HEK293T (cell line): ENCODE measurements at regions not wholly inside any gene's neighbourhood (a gene's known extent, or its start where the extent isn't known, plus 50 kb on each side); places are given as distances from the start of the nearest gene placed in this dataset.
"Not testable (repeated sequence)": the region's sequence is repeated elsewhere in the genome, so short reads cannot be mapped to it uniquely, and the experiment has no call there.

ENCODE experiments used
- CTCF ChIA-PET: fragments of 350-600 bp; formaldehyde crosslinking; extraction: SDS; loops from one replicate; lab custom pipeline; 2021; ENCODE audit warnings: antibody characterized with exemption, inconsistent platforms; lab: Yijun Ruan, JAX
- POLR2A ChIA-PET: fragments of 350-600 bp; formaldehyde crosslinking; extraction: SDS; loops from one replicate; lab custom pipeline; 2020; ENCODE audit warnings: antibody characterized with exemption, inconsistent platforms; lab: Yijun Ruan, JAX
- DNase-seq: peaks from one replicate; pipeline ENCODE4 v3.0.0; 2012; ENCODE audit warnings: mixed read lengths; ENCODE audit errors: extremely low spot score
- ARNT ChIP-seq: fragments of 450-650 bp; IDR thresholded peaks from 2 replicates; pipeline ENCODE4 v1.6.1; 2017; ENCODE audit warnings: mild to moderate bottlenecking
- BHLHE40 ChIP-seq: fragments of 450-650 bp; IDR thresholded peaks from 2 replicates; pipeline ENCODE4 v1.6.1; 2016; ENCODE audit warnings: mild to moderate bottlenecking, moderate library complexity, borderline replicate concordance
- CTBP1 ChIP-seq: fragments of 450-650 bp; IDR thresholded peaks from 2 replicates; pipeline ENCODE4 v1.6.1; 2016; ENCODE audit warnings: borderline replicate concordance
- ELF4 ChIP-seq: fragments of 450-650 bp; IDR thresholded peaks from 2 replicates; pipeline ENCODE4 v1.6.1; 2017; ENCODE audit warnings: antibody characterized with exemption
- FOXA1 ChIP-seq: fragments of 450-650 bp; IDR thresholded peaks from 2 replicates; pipeline ENCODE4 v1.6.1; 2016; ENCODE audit warnings: mild to moderate bottlenecking
- FOXK2 ChIP-seq: fragments of 450-650 bp; IDR thresholded peaks from 2 replicates; pipeline ENCODE4 v1.6.1; 2016; ENCODE audit warnings: mild to moderate bottlenecking
- FOXM1 ChIP-seq: fragments of 450-650 bp; IDR thresholded peaks from 2 replicates; pipeline ENCODE4 v1.6.1; 2017; ENCODE audit warnings: mild to moderate bottlenecking, borderline replicate concordance
- HDGF ChIP-seq: fragments of 450-650 bp; IDR thresholded peaks from 2 replicates; pipeline ENCODE4 v1.6.1; 2017; ENCODE audit warnings: antibody characterized with exemption, borderline replicate concordance
- L3MBTL2 ChIP-seq: fragments of 450-650 bp; conservative IDR thresholded peaks from 2 replicates; pipeline ENCODE4 v1.6.1; 2016; ENCODE audit warnings: mild to moderate bottlenecking
- LEF1 ChIP-seq: fragments of 450-650 bp; IDR thresholded peaks from 2 replicates; pipeline ENCODE4 v1.6.1; 2017; ENCODE audit warnings: mild to moderate bottlenecking, borderline replicate concordance
- NFRKB ChIP-seq: fragments of 450-650 bp; IDR thresholded peaks from 2 replicates; pipeline ENCODE4 v1.6.1; 2016; ENCODE audit warnings: mild to moderate bottlenecking, moderate library complexity
- PKNOX1 ChIP-seq: fragments of 450-650 bp; IDR thresholded peaks from 2 replicates; pipeline ENCODE4 v1.6.1; 2016
- SP1 ChIP-seq: fragments of 450-650 bp; IDR thresholded peaks from 2 replicates; pipeline ENCODE4 v1.6.1; 2017
- SUZ12 ChIP-seq: fragments of 450-650 bp; IDR thresholded peaks from 2 replicates; pipeline ENCODE4 v1.6.1; 2016; ENCODE audit warnings: mild to moderate bottlenecking
- TARDBP ChIP-seq: fragments of 450-650 bp; IDR thresholded peaks from 2 replicates; pipeline ENCODE4 v1.6.1; 2016
- ZNF384 ChIP-seq: fragments of 450-650 bp; IDR thresholded peaks from 2 replicates; pipeline ENCODE4 v1.6.1; 2016

GRCh38 chr5:30355675-30356074 is 837.8 kb upstream of the CDH6 start:
- CTCF ChIA-PET: no interaction called here
- POLR2A ChIA-PET: no interaction called here
- DNase-seq: no peak
- TF ChIP-seq FOXK2: no peak
- no peak for TF ChIP-seq SUZ12
- TF ChIP-seq ZNF384: no peak
- no peak for TF ChIP-seq LEF1
- TF ChIP-seq FOXM1: no peak
- no peak for TF ChIP-seq SP1
- no peak for TF ChIP-seq FOXA1
- no peak for TF ChIP-seq ELF4
- no peak for TF ChIP-seq L3MBTL2
- TF ChIP-seq TARDBP: no peak
- no peak for TF ChIP-seq HDGF
- no peak for TF ChIP-seq BHLHE40
- no peak for TF ChIP-seq CTBP1
- no peak for TF ChIP-seq NFRKB

- no peak for DNase-seq
- ChIA-PET POLR2A (no interaction called here), CTCF (no interaction called here)
- TF ChIP-seq NFRKB (no peak), FOXK2 (no peak), ELF4 (no peak), HDGF (no peak), L3MBTL2 (no peak), LEF1 (no peak), PKNOX1 (no peak)
These were observed 845.6 kb upstream of the CDH6 start for GRCh38 chr5:30347858-30348257.

- CTCF ChIA-PET, POLR2A ChIA-PET, DNase-seq: not testable (repeated sequence)
These were observed 847.7 kb upstream of the CDH6 start for GRCh38 chr5:30345539-30346345.

GRCh38 chr5:30343707-30344106 is 849.8 kb upstream of the CDH6 start:
- TF ChIP-seq BHLHE40 (no peak), CTBP1 (no peak), ELF4 (no peak), L3MBTL2 (no peak), SUZ12 (no peak), LEF1 (no peak), FOXA1 (no peak), FOXK2 (no peak), ARNT (no peak), FOXM1 (no peak), NFRKB (no peak), HDGF (no peak), TARDBP (no peak), SP1 (no peak), ZNF384 (no peak), PKNOX1 (no peak)
- ChIA-PET CTCF (no interaction called here), POLR2A (no interaction called here)
- DNase-seq: no peak

- CTCF ChIA-PET: no interaction called here
- 0 out of 2 replicates have a peak, but pooled peaks have one; percentile 20 for TF ChIP-seq PKNOX1
- no peak for TF ChIP-seq SUZ12
- POLR2A ChIA-PET: no interaction called here
- DNase-seq: no peak
These were observed 852.0 kb upstream of the CDH6 start for GRCh38 chr5:30341466-30341865.

GRCh38 chr5:30337084-30337573 is 856.4 kb upstream of the CDH6 start:
- DNase-seq: no peak
- no peak for TF ChIP-seq LEF1
- TF ChIP-seq L3MBTL2: no peak
- no peak for TF ChIP-seq NFRKB
- ChIA-PET CTCF (no interaction called here), POLR2A (no interaction called here)

GRCh38 chr5:30331534-30331933 is 862.0 kb upstream of the CDH6 start:
- ChIA-PET CTCF (no interaction called here), POLR2A (no interaction called here)
- DNase-seq: no peak

More at GRCh38 chr5:30331534-30331933, 862.0 kb upstream of the CDH6 start:
- TF ChIP-seq LEF1 (no peak), L3MBTL2 (no peak), ZNF384 (no peak), FOXK2 (no peak), BHLHE40 (no peak), SP1 (no peak), ELF4 (no peak), FOXA1 (no peak), CTBP1 (no peak), HDGF (no peak), NFRKB (no peak), PKNOX1 (no peak), SUZ12 (no peak), ARNT (no peak), TARDBP (no peak), FOXM1 (no peak)
